SU-DHL-6 (cell line): ENCODE measurements at regions not wholly inside any gene's neighbourhood (a gene's known extent, or its start where the extent isn't known, plus 50 kb on each side); places are given as distances from the start of the nearest gene placed in this dataset.

Experiments
- H2AFZ ChIP-seq: fragments of 200-600 bp; sonication (generic); 2 replicates; pipeline ENCODE4 v1.6.1; 2014; ENCODE audit warnings: low read depth, mild to moderate bottlenecking, moderate library complexity, mixed read lengths, antibody characterized with exemption, low read length; ENCODE audit not compliant: severe bottlenecking
- H3F3A ChIP-seq: fragments of 200-600 bp; shearing (Covaris generic); 2 replicates; pipeline ENCODE4 v1.6.0; 2016; ENCODE audit warnings: antibody characterized with exemption, mild to moderate bottlenecking; ENCODE audit not compliant: insufficient read depth
- H3K27ac ChIP-seq: fragments of 200-600 bp; sonication (generic); 2 replicates; pipeline ENCODE4 v1.5.1; 2016; ENCODE audit warnings: low read depth, mild to moderate bottlenecking, low read length, moderate library complexity, mixed read lengths
- H3K27me3 ChIP-seq: fragments of 200-600 bp; sonication (generic), shearing (Covaris generic); 2 replicates; pipeline ENCODE4 v1.6.0; 2014; ENCODE audit warnings: mild to moderate bottlenecking, low read length
- H3K36me3 ChIP-seq: fragments of 200-600 bp; sonication (generic); 2 replicates; pipeline ENCODE4 v1.6.1; 2014; ENCODE audit warnings: mild to moderate bottlenecking, low read length, mixed read lengths
- H3K4me2 ChIP-seq: fragments of 300-600, 200-600 bp; shearing (Covaris generic), sonication (generic); 2 replicates; pipeline ENCODE4 v1.6.0; 2014; ENCODE audit warnings: low read length, low read depth, mild to moderate bottlenecking; ENCODE audit not compliant: poor library complexity, severe bottlenecking
- H3K4me3 ChIP-seq: fragments of 200-600 bp; sonication (generic); 2 replicates; pipeline ENCODE4 v1.5.1; 2014; ENCODE audit warnings: antibody characterized with exemption, low read length, mild to moderate bottlenecking, mixed read lengths; ENCODE audit not compliant: insufficient read depth, poor library complexity, severe bottlenecking
- H3K79me2 ChIP-seq: fragments of 200-600 bp; sonication (generic); 2 replicates; pipeline ENCODE4 v1.6.1; 2014; ENCODE audit warnings: mild to moderate bottlenecking, low read length, moderate library complexity; ENCODE audit not compliant: insufficient read depth
- H3K9ac ChIP-seq: fragments of 200-600 bp; sonication (generic); 2 replicates; pipeline ENCODE4 v1.7.0; 2014; ENCODE audit warnings: mild to moderate bottlenecking, low read length
- H3K9me2 ChIP-seq: fragments of 200-600 bp; sonication (generic); replicated peaks from 2 replicates; pipeline ENCODE4 v1.6.1; 2014; ENCODE audit warnings: low read length; ENCODE audit not compliant: insufficient read depth
- H3K9me3 ChIP-seq: fragments of 200-600 bp; sonication (generic); 2 replicates; pipeline ENCODE4 v1.6.1; 2014; ENCODE audit warnings: low read length, mixed read lengths; ENCODE audit not compliant: insufficient read depth
- H4K20me1 ChIP-seq: fragments of 200-600 bp; sonication (generic); 2 replicates; pipeline ENCODE4 v1.6.1; 2014; ENCODE audit warnings: low read depth, mild to moderate bottlenecking, antibody characterized with exemption, low read length, moderate library complexity, mixed read lengths
- CTCF ChIP-seq: fragments of 200-600 bp; sonication (generic); IDR thresholded peaks from one replicate; pipeline ENCODE4 v1.5.1; 2017; ENCODE audit warnings: antibody characterized with exemption, mild to moderate bottlenecking, low read length, moderate library complexity; ENCODE audit not compliant: insufficient read depth, poor library complexity, severe bottlenecking
- EZH2phosphoT487 ChIP-seq: fragments of 200-600 bp; sonication (generic), shearing (Covaris generic); conservative IDR thresholded peaks from 2 replicates; pipeline ENCODE4 v1.6.1; 2018; ENCODE audit warnings: mild to moderate bottlenecking, antibody characterized with exemption, low read length, moderate library complexity, mixed read lengths

DNA sequence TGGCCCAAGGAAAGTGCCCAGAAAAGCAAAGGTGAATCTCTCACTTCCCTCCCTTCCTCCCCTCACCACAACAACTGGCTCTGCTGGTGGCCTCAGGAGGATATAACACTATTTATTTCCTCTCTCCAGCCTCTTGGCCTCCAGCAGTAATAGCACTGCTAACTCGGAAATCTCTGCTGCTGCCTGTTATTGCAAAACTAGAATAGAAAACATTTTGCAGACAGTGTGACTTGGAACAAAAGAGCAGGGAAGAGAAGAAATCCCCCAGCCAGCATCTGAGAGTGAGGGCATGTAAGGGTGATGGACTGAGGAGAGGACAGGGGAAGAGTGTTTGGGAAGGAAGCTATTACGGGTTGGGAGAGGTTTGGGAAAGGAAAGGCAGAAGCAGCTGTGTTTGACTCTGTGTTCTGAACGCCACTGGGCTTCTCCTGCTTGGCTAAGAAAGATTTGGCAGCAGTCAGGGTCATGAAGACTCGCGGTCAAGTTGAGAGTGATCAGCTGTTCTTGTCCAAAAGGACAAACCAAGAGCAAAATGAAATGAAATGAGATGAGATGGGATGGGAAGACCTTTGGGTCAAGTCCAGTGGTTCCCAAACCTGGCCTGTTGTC, 81.0 kb upstream of the SNX9 start:
- Histone ChIP-seq H3K4me3 (no peak overlapping the region), H3K9me2 (no peaks in the 10 kb centered on the region), H3K36me3 (no peaks in the 10 kb centered on the region), H4K20me1 (no peaks in the 10 kb centered on the region), H3K9me3 (no peaks in the 10 kb centered on the region), H3K27ac (no peak overlapping the region), H3K79me2 (no peaks in the 10 kb centered on the region), H3K9ac (no peak overlapping the region), H2AFZ (no peak overlapping the region), H3K4me2 (no peak overlapping the region), H3F3A (no peaks in the 10 kb centered on the region), H3K27me3 (no peaks in the 10 kb centered on the region)
- TF ChIP-seq EZH2phosphoT487 (no peak), CTCF (no peak)

DNA sequence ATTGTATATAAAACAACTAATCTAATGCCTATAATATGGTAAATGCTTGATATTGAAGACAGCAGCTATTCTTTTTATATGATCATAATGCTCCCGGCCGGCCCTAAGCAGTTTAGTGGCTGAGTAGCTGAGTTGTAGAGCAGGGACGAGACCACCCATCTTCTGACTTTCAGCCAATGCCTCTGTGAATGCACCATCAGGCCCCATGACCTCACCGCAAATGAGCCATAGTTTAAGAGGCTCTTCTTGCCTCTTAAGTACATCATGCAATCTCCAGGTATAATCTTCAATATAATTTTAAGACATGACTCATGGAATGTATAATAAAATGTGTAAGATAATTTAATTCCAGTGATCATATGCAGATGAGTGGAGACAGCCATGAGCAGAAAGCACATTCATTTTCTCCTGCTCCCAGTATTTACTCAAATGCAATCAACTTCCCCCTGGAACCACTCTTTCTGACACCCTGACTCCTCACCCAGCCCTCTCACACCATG, 78.9 kb upstream of the SNX9 start:
- Histone ChIP-seq H4K20me1 (no peaks in the 10 kb centered on the region), H2AFZ (no peak overlapping the region)
- TF ChIP-seq EZH2phosphoT487, result no peak
- no peak for TF ChIP-seq CTCF

GRCh38 chr6:157746897-157747296, 76.1 kb upstream of the SNX9 start:
- Histone ChIP-seq H3K9me3 (no peaks in the 10 kb centered on the region), H3F3A (no peaks in the 10 kb centered on the region), H3K79me2 (no peaks in the 10 kb centered on the region), H3K9ac (no peak overlapping the region), H3K36me3 (no peaks in the 10 kb centered on the region), H4K20me1 (no peaks in the 10 kb centered on the region), H3K4me3 (no peak overlapping the region), H3K9me2 (no peaks in the 10 kb centered on the region), H2AFZ (no peak overlapping the region), H3K27ac (no peak overlapping the region), H3K4me2 (no peak overlapping the region), H3K27me3 (no peaks in the 10 kb centered on the region)
- TF ChIP-seq CTCF, result no peak

More for the DNA sequence above, 78.9 kb upstream of the SNX9 start:
- no peak overlapping the region for H3K27ac ChIP-seq
- no peaks in the 10 kb centered on the region for H3K79me2 ChIP-seq
- H3K9ac ChIP-seq, result no peak overlapping the region
- no peaks in the 10 kb centered on the region for H3K9me2 ChIP-seq
- H3K4me3 ChIP-seq, result no peak overlapping the region
- H3K9me3 ChIP-seq, result no peaks in the 10 kb centered on the region
- no peaks in the 10 kb centered on the region for H3K27me3 ChIP-seq
- no peak overlapping the region for H3K4me2 ChIP-seq
- H3F3A ChIP-seq, result no peaks in the 10 kb centered on the region
- H3K36me3 ChIP-seq, result no peaks in the 10 kb centered on the region
